ENCODE measurements at regions not wholly inside any gene's neighbourhood (a gene's known extent, or its start where the extent isn't known, plus 50 kb on each side); places are given as distances from the start of the nearest gene placed in this dataset.
"Not testable (repeated sequence)": the region's sequence is repeated elsewhere in the genome, so short reads cannot be mapped to it uniquely, and the experiment has no call there.

- not testable (repeated sequence) for DNase-seq; H3K9me3 ChIP-seq (ENCODE audit: control insufficient read depth, low read length); H3K27ac ChIP-seq (ENCODE audit: insufficient read depth, low read length, poor library complexity, severe bottlenecking); H3K4me3 ChIP-seq (ENCODE audit: insufficient read depth, low read depth, low read length, poor library complexity, severe bottlenecking); H3K27me3 ChIP-seq (replicated peaks; ENCODE audit: control insufficient read depth, insufficient read depth, low read length, poor library complexity, severe bottlenecking); H3K36me3 ChIP-seq (ENCODE audit: control insufficient read depth, insufficient read depth, low read length); H3K4me1 ChIP-seq (ENCODE audit: control insufficient read depth, insufficient read depth, low read length, poor library complexity, severe bottlenecking)
Observed at GRCh38 chr1:149352205-149352604, 122.6 kb upstream of the NBPF19 start.

GRCh38 chr1:149354579-149354978 lies 120.3 kb upstream of the NBPF19 start:
- H3K9me3 ChIP-seq (ENCODE audit: control insufficient read depth, low read length); H3K36me3 ChIP-seq (ENCODE audit: control insufficient read depth, insufficient read depth, low read length); H3K4me1 ChIP-seq (ENCODE audit: control insufficient read depth, insufficient read depth, low read length, poor library complexity, severe bottlenecking); H3K27me3 ChIP-seq (replicated peaks; ENCODE audit: control insufficient read depth, insufficient read depth, low read length, poor library complexity, severe bottlenecking); DNase-seq; H3K4me3 ChIP-seq (ENCODE audit: insufficient read depth, low read depth, low read length, poor library complexity, severe bottlenecking); H3K27ac ChIP-seq (ENCODE audit: insufficient read depth, low read length, poor library complexity, severe bottlenecking): not testable (repeated sequence)

DNA sequence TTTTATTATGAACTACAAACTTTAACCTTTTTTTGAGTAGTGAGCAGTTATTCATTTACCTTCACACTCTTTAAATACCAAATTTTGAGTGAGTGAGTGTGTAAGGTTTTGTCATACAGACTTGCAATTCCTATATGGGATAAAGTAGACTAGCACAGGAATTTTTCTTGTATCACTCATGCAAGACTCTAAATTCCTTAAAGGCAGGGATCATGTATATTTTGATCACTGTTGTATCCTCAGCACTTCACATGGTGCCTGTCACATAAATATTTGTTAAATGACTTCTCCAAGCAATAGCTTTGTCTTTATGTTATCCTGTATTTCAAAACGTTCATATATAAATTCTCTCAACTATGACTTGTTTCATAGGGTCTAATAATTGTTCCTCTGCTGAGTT lies 119.1 kb upstream of the NBPF19 start:
- H3K27ac ChIP-seq (ENCODE audit: insufficient read depth, low read length, poor library complexity, severe bottlenecking); H3K9me3 ChIP-seq (ENCODE audit: control insufficient read depth, low read length); H3K4me3 ChIP-seq (ENCODE audit: insufficient read depth, low read depth, low read length, poor library complexity, severe bottlenecking); H3K36me3 ChIP-seq (ENCODE audit: control insufficient read depth, insufficient read depth, low read length); H3K27me3 ChIP-seq (replicated peaks; ENCODE audit: control insufficient read depth, insufficient read depth, low read length, poor library complexity, severe bottlenecking); DNase-seq; H3K4me1 ChIP-seq (ENCODE audit: control insufficient read depth, insufficient read depth, low read length, poor library complexity, severe bottlenecking): not testable (repeated sequence)

- not testable (repeated sequence) for H3K4me3 ChIP-seq (ENCODE audit: insufficient read depth, low read depth, low read length, poor library complexity, severe bottlenecking); H3K27ac ChIP-seq (ENCODE audit: insufficient read depth, low read length, poor library complexity, severe bottlenecking); H3K4me1 ChIP-seq (ENCODE audit: control insufficient read depth, insufficient read depth, low read length, poor library complexity, severe bottlenecking); H3K27me3 ChIP-seq (replicated peaks; ENCODE audit: control insufficient read depth, insufficient read depth, low read length, poor library complexity, severe bottlenecking); H3K36me3 ChIP-seq (ENCODE audit: control insufficient read depth, insufficient read depth, low read length); DNase-seq; H3K9me3 ChIP-seq (ENCODE audit: control insufficient read depth, low read length)
Observed at GRCh38 chr1:149356152-149356551, 118.7 kb upstream of the NBPF19 start.

GRCh38 chr1:149360351-149360750 lies 114.5 kb upstream of the NBPF19 start:
- H3K27ac ChIP-seq (ENCODE audit: insufficient read depth, low read length, poor library complexity, severe bottlenecking); DNase-seq; H3K27me3 ChIP-seq (replicated peaks; ENCODE audit: control insufficient read depth, insufficient read depth, low read length, poor library complexity, severe bottlenecking): not testable (repeated sequence)

GRCh38 chr1:149361310-149361709 lies 113.5 kb upstream of the NBPF19 start:
- DNase-seq; H3K4me3 ChIP-seq (ENCODE audit: insufficient read depth, low read depth, low read length, poor library complexity, severe bottlenecking); H3K27ac ChIP-seq (ENCODE audit: insufficient read depth, low read length, poor library complexity, severe bottlenecking); H3K36me3 ChIP-seq (ENCODE audit: control insufficient read depth, insufficient read depth, low read length); H3K27me3 ChIP-seq (replicated peaks; ENCODE audit: control insufficient read depth, insufficient read depth, low read length, poor library complexity, severe bottlenecking); H3K4me1 ChIP-seq (ENCODE audit: control insufficient read depth, insufficient read depth, low read length, poor library complexity, severe bottlenecking); H3K9me3 ChIP-seq (ENCODE audit: control insufficient read depth, low read length): not testable (repeated sequence)

More at GRCh38 chr1:149360351-149360750, 114.5 kb upstream of the NBPF19 start:
- H3K36me3 ChIP-seq (ENCODE audit: control insufficient read depth, insufficient read depth, low read length); H3K9me3 ChIP-seq (ENCODE audit: control insufficient read depth, low read length); H3K4me1 ChIP-seq (ENCODE audit: control insufficient read depth, insufficient read depth, low read length, poor library complexity, severe bottlenecking); H3K4me3 ChIP-seq (ENCODE audit: insufficient read depth, low read depth, low read length, poor library complexity, severe bottlenecking): not testable (repeated sequence)

- not testable (repeated sequence) for H3K36me3 ChIP-seq (ENCODE audit: control insufficient read depth, insufficient read depth, low read length); H3K4me3 ChIP-seq (ENCODE audit: insufficient read depth, low read depth, low read length, poor library complexity, severe bottlenecking); H3K9me3 ChIP-seq (ENCODE audit: control insufficient read depth, low read length); DNase-seq; H3K4me1 ChIP-seq (ENCODE audit: control insufficient read depth, insufficient read depth, low read length, poor library complexity, severe bottlenecking); H3K27ac ChIP-seq (ENCODE audit: insufficient read depth, low read length, poor library complexity, severe bottlenecking); H3K27me3 ChIP-seq (replicated peaks; ENCODE audit: control insufficient read depth, insufficient read depth, low read length, poor library complexity, severe bottlenecking)
Observed at GRCh38 chr1:149364188-149364981, 110.5 kb upstream of the NBPF19 start.

DNA sequence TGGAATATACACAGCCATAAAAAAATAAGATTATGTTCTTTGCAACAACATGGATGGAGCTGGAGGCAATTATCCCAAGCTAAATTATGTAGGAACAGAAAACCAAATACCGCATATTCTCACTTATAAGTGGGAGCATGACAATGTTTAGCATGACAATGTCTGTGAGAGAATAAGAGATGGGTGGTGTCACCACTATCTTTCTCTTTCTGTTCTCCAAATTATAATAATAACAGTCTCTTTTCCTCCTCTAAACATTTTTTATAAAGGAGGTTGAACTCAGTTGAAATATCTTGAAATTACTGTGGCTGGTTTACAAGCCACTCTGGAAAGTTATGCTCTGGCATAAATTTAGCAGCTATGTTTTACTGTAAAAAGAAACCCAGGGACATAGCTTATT lies 108.4 kb upstream of the NBPF19 start:
- not testable (repeated sequence) for H3K27me3 ChIP-seq (replicated peaks; ENCODE audit: control insufficient read depth, insufficient read depth, low read length, poor library complexity, severe bottlenecking); H3K9me3 ChIP-seq (ENCODE audit: control insufficient read depth, low read length); H3K4me1 ChIP-seq (ENCODE audit: control insufficient read depth, insufficient read depth, low read length, poor library complexity, severe bottlenecking); H3K4me3 ChIP-seq (ENCODE audit: insufficient read depth, low read depth, low read length, poor library complexity, severe bottlenecking); H3K36me3 ChIP-seq (ENCODE audit: control insufficient read depth, insufficient read depth, low read length); DNase-seq; H3K27ac ChIP-seq (ENCODE audit: insufficient read depth, low read length, poor library complexity, severe bottlenecking)

- H3K9me3 ChIP-seq (ENCODE audit: control insufficient read depth, low read length); DNase-seq; H3K27ac ChIP-seq (ENCODE audit: insufficient read depth, low read length, poor library complexity, severe bottlenecking); H3K27me3 ChIP-seq (replicated peaks; ENCODE audit: control insufficient read depth, insufficient read depth, low read length, poor library complexity, severe bottlenecking); H3K36me3 ChIP-seq (ENCODE audit: control insufficient read depth, insufficient read depth, low read length); H3K4me3 ChIP-seq (ENCODE audit: insufficient read depth, low read depth, low read length, poor library complexity, severe bottlenecking); H3K4me1 ChIP-seq (ENCODE audit: control insufficient read depth, insufficient read depth, low read length, poor library complexity, severe bottlenecking): not testable (repeated sequence)
Observed at GRCh38 chr1:149367472-149368044, 107.3 kb upstream of the NBPF19 start.

DNA sequence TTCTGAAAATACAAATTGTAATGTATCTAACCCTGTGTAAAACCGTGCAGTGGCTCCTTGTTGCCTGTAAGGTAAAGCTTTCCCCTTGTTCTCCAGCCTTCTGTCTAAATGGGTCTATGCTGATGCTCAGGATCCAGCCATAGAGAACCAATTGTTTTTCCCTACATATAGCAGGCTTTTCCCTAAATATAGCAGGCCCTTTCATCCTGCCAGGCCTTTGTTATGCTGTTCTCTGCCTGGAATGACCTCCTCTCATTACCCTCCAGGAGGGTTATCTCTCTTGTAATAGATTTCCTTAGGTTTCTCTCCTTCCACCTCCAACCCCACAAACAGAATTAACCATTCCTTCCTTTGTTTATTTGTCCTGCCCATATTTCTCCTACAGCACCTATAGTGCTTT lies 106.5 kb upstream of the NBPF19 start:
- H3K36me3 ChIP-seq (ENCODE audit: control insufficient read depth, insufficient read depth, low read length); H3K9me3 ChIP-seq (ENCODE audit: control insufficient read depth, low read length); H3K4me1 ChIP-seq (ENCODE audit: control insufficient read depth, insufficient read depth, low read length, poor library complexity, severe bottlenecking); H3K27me3 ChIP-seq (replicated peaks; ENCODE audit: control insufficient read depth, insufficient read depth, low read length, poor library complexity, severe bottlenecking); H3K4me3 ChIP-seq (ENCODE audit: insufficient read depth, low read depth, low read length, poor library complexity, severe bottlenecking); DNase-seq; H3K27ac ChIP-seq (ENCODE audit: insufficient read depth, low read length, poor library complexity, severe bottlenecking): not testable (repeated sequence)

Data from effector memory CD4-positive, alpha-beta T cell (primary cell).